ENCODE measurements at regions not wholly inside any gene's neighbourhood (a gene's known extent, or its start where the extent isn't known, plus 50 kb on each side); places are given as distances from the start of the nearest gene placed in this dataset.

GRCh38 chr1:244954359-244954758 lies 90.0 kb upstream of the HNRNPU start:
- TF ChIP-seq CTCF (IDR thresholded peaks at IDR 0.05) (no peak), POLR2A (IDR thresholded peaks at IDR 0.05) (no peak)

Data from body of pancreas (tissue), 4 donors.